ENCODE measurements at regions not wholly inside any gene's neighbourhood (a gene's known extent, or its start where the extent isn't known, plus 50 kb on each side); places are given as distances from the start of the nearest gene placed in this dataset.
A peak's percentile ranks its signal among the peaks of the same experiment; 100 is the strongest.

- DNase-seq: peak; percentile 26 to 65 (median 58)
Observed at GRCh38 chr9:134967547-134967930, 49.8 kb upstream of the FCN1 start.

GRCh38 chr9:134968011-134968822 lies 50.5 kb upstream of the FCN1 start:
- DNase-seq: no peak

GRCh38 chr9:134968823-134969090 lies 51.0 kb upstream of the FCN1 start:
- DNase-seq: no peak

GRCh38 chr9:134969156-134970045 lies 51.7 kb upstream of the FCN1 start:
- no peak for DNase-seq

- no peak for DNase-seq
Observed at GRCh38 chr9:134970198-134970597, 52.5 kb upstream of the FCN1 start.

GRCh38 chr9:134970719-134971118 lies 53.0 kb upstream of the FCN1 start:
- DNase-seq: no peak

- no peak for DNase-seq
Observed at GRCh38 chr9:134971196-134971595, 53.5 kb upstream of the FCN1 start.

DNA sequence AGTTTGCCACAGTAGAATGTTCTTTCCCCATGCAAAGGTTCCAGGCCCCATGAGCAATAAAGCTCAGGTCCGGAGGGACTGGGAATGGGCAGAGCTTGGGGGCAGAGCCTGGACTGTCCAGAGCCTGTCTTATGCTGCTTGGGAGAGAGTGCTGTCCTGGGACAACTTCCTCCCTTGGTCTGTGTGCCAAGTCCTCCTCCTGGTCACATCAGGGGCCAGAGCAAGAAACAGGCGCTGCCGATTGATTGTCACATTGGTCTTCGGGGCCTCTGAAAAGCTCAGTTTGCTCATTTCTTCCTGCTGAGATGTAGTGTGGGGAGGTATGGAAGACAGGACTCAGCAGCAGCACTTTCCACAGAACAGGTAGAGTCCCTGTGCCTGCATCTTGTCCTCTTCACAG lies 54.0 kb upstream of the FCN1 start:
- DNase-seq: no peak

DNA sequence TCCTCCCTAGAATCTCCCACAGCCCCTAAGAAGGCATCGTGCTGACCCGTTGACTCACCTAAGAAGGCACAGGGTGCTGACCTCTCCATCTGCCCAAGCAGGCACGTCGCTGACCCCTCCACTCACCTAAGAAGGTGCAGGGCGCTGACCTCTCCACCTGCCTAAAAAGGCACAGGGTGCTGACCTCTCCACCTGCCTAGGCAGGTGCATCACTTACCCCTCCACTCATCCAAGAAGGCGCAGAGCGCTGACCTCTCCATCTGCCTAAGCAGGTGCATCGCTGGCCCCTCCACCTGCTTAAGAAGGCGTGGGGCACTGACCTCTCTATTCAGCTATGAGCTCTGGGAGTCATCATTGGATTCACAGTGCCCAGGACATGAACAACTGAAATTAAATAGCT lies 54.4 kb upstream of the FCN1 start:
- no peak for DNase-seq

DNA sequence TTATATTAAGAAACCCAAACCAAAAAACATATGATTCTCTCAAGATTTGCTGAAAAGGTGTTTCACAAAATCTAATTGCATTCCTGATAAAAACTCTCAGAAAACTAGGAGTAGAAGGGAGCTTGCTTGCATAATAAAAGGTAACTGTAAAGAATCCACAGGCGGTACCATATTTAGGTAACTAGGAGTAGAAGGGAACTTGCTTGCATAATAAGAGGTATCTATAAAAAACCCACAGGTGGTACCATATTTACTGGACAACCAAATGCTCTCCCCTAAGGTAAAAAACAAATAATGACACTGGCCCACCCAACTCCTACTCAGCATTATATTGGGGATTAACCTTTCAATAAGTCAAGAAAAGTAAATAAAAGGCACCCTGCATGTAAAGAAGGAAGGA lies 57.5 kb upstream of the FCN1 start:
- DNase-seq: no peak

DNA sequence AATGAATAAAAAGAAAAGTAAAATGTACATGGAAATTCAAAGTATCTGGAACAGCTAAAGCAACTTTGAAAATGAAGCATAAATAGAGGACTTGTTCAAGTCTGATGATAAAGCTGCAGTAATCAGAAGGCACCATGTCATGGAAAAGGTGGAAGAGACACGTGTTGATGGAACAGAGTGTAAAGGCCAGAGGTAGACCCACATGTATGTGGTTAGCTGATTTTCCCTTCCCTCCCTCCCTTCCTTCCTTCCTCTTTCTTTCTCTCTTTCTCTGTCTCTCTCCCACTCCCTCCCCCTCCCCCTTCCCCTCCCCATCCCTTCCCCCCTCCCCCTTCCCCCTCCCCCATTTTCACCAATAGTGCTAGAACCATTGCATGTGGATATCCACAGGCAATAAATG lies 58.7 kb upstream of the FCN1 start:
- no peak for DNase-seq

- peak in 1 of 4 experiments; percentile 11 for DNase-seq
Observed at GRCh38 chr9:134978272-134978671, 60.6 kb upstream of the FCN1 start.

- no peak for DNase-seq
Observed at GRCh38 chr9:134980516-134980915, 62.8 kb upstream of the FCN1 start.

- no peak for DNase-seq
Observed at GRCh38 chr9:134980991-134981390, 63.3 kb upstream of the FCN1 start.

- DNase-seq: no peak
Observed at GRCh38 chr9:134981829-134982228, 64.1 kb upstream of the FCN1 start.

DNA sequence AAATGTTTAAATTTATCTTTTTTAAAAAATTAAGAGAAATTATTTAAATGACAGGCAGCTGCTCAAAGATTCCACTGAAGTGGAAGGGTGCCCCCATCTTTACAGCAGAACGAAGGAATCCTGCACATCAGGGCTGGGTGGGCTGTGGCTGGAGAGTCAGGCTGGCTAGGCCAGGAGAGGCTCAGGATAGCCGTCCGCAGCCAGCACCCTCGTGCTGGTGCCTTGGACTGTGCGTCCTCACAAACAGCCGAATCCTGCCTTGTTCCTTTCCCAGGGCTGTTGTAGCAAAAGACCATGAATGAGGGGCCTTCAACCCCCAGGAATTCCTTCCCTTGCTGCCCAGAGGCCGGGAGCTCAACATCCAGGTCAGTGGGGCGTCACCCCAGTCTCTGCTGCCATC lies 64.6 kb upstream of the FCN1 start:
- no peak for DNase-seq

GRCh38 chr9:134983074-134983473 lies 65.4 kb upstream of the FCN1 start:
- peak; percentile 64 to 84 (median 72) for DNase-seq

DNA sequence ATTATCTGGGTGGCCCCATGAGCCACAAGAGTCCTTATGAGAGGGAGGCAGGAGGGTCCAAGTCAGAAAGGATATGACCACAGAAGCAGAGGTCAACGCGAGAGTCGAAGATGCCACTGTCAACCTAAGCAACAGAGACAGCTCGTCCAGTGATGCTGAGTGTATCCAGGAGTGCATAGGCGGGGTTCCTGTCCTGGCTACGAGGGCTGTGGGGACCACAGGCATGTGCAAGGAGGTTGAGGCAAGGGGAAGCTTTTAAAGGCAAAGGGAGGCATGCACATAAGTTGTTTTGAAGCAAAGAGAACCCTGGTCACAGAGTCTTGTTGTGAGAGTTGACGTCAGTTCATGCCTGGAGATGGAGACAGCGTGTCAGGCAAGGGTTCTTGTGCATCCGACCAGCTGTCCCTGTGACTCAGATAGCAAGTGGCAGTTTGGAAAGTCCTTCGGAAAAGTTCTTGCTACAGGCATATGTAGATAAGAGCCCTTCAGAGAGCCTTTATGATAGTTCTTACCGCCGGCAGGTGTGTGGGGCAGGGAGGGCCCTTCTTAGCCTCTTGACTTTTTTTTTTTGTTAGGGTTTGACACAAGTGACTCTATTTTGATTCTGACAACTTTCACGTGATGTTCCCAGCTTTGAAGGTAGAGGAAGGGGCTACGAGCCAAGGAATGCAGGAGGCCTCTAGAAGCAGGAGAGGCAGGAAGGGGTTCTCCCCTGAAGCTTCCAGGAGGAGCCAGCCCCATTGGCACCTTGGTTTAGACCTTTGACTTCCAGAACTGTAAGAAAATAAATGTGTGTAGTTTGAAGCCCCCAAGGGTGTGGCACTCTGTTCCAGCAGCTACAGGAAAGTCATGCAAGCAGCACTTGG lies 66.0 kb upstream of the FCN1 start:
- DNase-seq: no peak

DNA sequence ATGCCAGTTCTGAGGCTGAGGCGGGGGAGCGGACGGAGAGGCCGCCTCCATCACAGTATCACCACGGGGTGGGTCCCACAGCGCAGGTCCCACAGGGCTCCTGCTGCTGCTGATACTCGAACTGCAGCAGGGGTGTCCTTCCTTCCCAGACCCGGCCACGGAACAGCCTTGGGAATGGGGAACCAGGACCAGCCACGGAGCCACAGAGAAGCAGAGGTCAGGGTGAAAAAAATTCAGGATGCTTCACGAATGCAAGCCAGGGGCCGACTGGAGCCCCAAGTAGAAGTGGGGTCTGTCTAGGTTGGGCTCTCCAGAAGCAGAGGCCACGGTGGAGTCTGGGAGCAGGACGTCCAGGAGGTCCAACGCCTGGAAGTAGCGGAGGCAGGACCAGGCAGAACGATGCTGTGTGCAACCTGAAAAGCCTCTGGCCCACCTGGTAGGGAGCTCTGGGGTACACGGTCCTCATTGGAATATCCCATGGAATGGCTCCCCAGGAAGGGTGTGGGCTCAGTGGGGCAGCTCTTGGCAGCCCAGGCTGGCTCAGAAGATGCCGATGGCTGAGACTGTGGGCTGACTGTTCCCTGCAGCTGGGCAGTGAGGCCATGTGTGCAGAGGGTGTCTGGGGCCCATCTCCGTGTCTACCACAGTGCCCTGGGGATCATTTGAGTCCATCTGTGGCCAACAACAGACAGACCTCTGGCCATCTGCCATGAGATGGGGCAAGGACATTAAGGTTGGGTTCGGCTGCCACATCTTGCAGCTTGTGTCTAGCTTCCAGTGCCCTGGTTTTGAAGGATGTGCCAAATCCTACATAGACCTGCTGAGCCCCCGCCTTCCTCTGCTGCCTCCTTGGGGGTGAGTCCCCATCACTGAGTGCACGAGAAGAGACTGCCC lies 66.9 kb upstream of the FCN1 start:
- DNase-seq: no peak

DNA sequence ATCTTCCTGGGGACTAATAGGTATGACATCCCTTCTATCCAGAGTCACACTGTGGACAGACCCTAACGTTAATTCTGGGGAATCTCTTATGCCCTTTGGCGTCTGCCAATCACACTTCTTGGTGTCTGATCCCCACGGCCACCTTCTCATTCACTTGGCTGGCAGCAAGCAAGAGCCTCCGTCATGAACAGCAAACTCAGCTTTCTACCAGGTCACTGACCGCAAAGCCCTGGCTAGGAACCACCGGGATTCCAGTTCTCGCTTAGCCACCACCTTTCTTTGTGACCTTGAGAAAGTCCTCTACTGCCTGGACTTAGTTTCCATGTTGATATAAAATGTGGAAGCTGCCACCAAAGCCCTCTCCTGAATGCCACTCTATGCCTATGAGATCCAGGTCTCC lies 67.7 kb upstream of the FCN1 start:
- no peak for DNase-seq

DNA sequence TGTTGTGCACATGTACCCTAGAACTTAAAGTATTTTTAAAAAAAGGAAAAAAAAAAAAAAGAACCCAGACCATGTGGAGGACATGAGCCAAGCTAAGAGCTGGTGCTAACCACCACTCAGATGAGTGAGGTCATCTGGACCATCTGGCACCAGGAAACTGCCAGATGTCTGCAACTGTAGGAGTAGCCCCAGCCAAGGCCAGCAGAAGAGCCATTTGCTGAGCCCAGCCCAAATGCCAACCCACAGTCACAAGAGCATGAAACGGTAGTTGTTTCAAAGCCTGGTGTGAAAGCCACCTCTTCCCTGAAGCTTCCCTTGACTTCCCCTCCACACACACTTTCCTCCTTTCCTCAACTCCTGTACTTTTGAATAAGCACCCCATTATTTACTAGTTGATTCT lies 69.2 kb upstream of the FCN1 start:
- no peak for DNase-seq

DNA sequence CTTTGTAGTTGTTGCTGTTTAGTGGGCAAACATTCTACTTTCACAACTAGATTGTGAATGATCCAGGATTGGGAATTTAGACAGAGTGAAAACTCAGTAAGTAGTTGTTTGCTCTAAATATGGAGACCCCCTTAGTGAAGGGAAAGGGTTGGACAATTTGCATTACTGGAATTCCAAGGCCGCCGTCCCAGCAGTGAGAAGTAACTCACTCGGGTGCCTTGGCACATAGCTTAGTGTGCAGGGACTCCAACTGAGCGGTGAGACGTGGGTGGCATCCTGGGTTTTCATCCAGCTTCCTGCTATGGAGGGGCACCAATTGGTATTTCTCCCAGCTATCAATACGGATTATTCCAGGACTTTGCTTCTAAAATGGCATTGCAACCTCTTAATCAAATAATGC lies 69.7 kb upstream of the FCN1 start:
- DNase-seq: no peak

Data from suppressor macrophage (primary cell).